Lung (tissue), 11 donors: ENCODE measurements at regions not wholly inside any gene's neighbourhood (a gene's known extent, or its start where the extent isn't known, plus 50 kb on each side); places are given as distances from the start of the nearest gene placed in this dataset.
A peak's percentile ranks its signal among the peaks of the same experiment; 100 is the strongest.

ENCODE experiments used
- ATAC-seq: fragments of 200-7000 bp; cut with Tn5 transposase; one replicate; pipeline ENCODE4 v1.9.1; 2020; ENCODE audit warnings: moderate number of reproducible peaks; ENCODE audit not compliant: insufficient read depth, low FRiP score
- DNase-seq, 3 donors: peaks; one replicate each; pipeline ENCODE4 v3.0.0-alpha.2; 2013 to 2017
- H3K27ac ChIP-seq, 2 donors: one replicate each; pipeline ENCODE4 v1.5.1; 2013; ENCODE audit warnings: mild to moderate bottlenecking in 2 of 2, moderate library complexity in 2 of 2, control low read depth in 1 of 2, inconsistent platforms in 1 of 2, low read depth in 1 of 2, low read length in 1 of 2
- H3K27me3 ChIP-seq, 3 donors: one replicate each; pipeline ENCODE4 v1.5.1; 2013; ENCODE audit warnings: low read length in 2 of 3; ENCODE audit not compliant: control insufficient read depth in 3 of 3, insufficient read depth in 3 of 3
- H3K36me3 ChIP-seq, 4 donors: one replicate each; pipeline ENCODE4 v1.5.1; 2013; ENCODE audit warnings: low read length in 4 of 4, mild to moderate bottlenecking in 1 of 4, moderate library complexity in 1 of 4; ENCODE audit not compliant: control insufficient read depth in 4 of 4, insufficient read depth in 4 of 4
- H3K4me1 ChIP-seq, 5 donors: one replicate each; pipeline ENCODE4 v1.5.1; 2013; ENCODE audit warnings: low read length in 5 of 5, mild to moderate bottlenecking in 2 of 5, moderate library complexity in 1 of 5; ENCODE audit not compliant: control insufficient read depth in 5 of 5, insufficient read depth in 5 of 5
- H3K4me3 ChIP-seq: one replicate; pipeline ENCODE4 v1.5.1; 2013; ENCODE audit warnings: mild to moderate bottlenecking, control low read depth, moderate library complexity
- H3K9ac ChIP-seq, 2 donors: one replicate each; pipeline ENCODE4 v1.5.1; 2013; ENCODE audit warnings: low read length in 2 of 2, control low read depth in 1 of 2; ENCODE audit not compliant: insufficient read depth in 1 of 2
- H3K9me3 ChIP-seq, 4 donors: one replicate each; pipeline ENCODE4 v1.5.1; 2013; ENCODE audit warnings: low read length in 3 of 4, mild to moderate bottlenecking in 1 of 4, moderate library complexity in 1 of 4; ENCODE audit not compliant: control insufficient read depth in 4 of 4, insufficient read depth in 3 of 4
- WGBS, 2 donors: extraction: QIAGEN DNeasy Blood & Tissue Kit; methylation state at CpG; one replicate each; pipeline ENCODE4 v1.1.7; 2013; 5-methylcytosine and 5-hydroxymethylcytosine counted together
- TF ChIP-seq, protein P1 (sequence below): IDR thresholded peaks from 2 replicates; pipeline ENCODE4 v1.5.1; 2012; ENCODE audit warnings: mild to moderate bottlenecking; ENCODE audit errors: control extremely low read depth, extremely low read depth
- donor health status: control.
- donor health status: control.
- donor health status: Bipolar disorder and iron deficiency.
- donor health status: healthy.
- donor health status: DM: yes; HTN: yes; CAD: no.

DNA sequence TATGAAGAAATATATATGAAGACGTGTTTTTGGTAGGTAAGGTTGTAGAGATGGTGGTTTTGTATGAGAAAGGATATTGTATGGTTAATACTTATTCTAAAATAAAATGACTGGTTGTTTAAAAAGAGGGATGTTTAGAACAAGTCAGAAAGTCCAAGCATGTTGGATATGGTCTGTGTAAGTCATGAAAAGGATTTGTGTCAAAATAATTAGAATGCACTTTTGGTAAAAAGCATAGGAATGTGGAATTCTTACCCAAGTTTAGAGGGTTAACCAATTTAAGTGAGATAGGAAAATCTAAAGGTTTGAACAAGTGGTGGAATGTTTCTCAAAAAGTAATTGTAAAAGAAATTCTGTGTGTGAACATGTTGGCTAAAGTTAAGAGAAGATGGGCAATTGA, 1556.5 kb upstream of the C9orf72 start:
- 69 to 78% methylated on average over 1 of the region's 1 CpG for WGBS, 2 donors
- Histone ChIP-seq H3K27ac (no peak overlapping the region), H3K27me3 (no peaks in the 10 kb centered on the region), H3K36me3 (no peaks in the 10 kb centered on the region), H3K4me3 (no peak overlapping the region), H3K9me3 (peaks cover 2 to 7% (median 5%) of the 10 kb centered on the region in 4 donors), H3K4me1 (no peaks in the 10 kb centered on the region), H3K9ac (no peak overlapping the region)
- ATAC-seq: no peak
- TF ChIP-seq, protein P1, sequence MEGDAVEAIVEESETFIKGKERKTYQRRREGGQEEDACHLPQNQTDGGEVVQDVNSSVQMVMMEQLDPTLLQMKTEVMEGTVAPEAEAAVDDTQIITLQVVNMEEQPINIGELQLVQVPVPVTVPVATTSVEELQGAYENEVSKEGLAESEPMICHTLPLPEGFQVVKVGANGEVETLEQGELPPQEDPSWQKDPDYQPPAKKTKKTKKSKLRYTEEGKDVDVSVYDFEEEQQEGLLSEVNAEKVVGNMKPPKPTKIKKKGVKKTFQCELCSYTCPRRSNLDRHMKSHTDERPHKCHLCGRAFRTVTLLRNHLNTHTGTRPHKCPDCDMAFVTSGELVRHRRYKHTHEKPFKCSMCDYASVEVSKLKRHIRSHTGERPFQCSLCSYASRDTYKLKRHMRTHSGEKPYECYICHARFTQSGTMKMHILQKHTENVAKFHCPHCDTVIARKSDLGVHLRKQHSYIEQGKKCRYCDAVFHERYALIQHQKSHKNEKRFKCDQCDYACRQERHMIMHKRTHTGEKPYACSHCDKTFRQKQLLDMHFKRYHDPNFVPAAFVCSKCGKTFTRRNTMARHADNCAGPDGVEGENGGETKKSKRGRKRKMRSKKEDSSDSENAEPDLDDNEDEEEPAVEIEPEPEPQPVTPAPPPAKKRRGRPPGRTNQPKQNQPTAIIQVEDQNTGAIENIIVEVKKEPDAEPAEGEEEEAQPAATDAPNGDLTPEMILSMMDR: no peak
- peak in 1 of 3 donors; percentile 1 for DNase-seq

DNA sequence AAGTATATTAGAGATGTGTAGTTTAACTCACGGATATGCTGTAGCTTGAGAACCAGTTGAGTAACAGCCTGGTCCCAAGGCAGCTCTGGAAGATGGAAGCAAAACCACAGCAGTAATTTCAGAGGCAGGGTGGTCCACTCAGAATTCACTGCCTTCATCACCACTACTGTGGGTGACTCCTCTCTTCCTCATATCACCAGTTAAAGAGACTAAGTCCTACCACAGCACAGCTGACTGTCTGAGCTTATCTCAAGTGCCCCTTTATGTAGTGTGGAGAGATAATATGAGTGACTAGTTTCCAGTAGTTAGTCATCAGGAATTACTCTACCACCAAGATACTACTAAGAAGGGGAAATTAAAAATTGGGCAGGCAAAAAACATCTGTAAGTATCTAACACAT, 1571.2 kb upstream of the C9orf72 start:
- Histone ChIP-seq H3K27me3 (no peaks in the 10 kb centered on the region), H3K36me3 (no peaks in the 10 kb centered on the region), H3K9ac (no peak overlapping the region), H3K4me3 (no peak overlapping the region), H3K27ac (no peak overlapping the region), H3K4me1 (no peaks in the 10 kb centered on the region), H3K9me3 (peaks cover 0 to 5% (median under 1%) of the 10 kb centered on the region in 4 donors)
- ATAC-seq (no peak), DNase-seq (no peak)
- TF ChIP-seq, protein P1: no peak
- 86 to 98% methylated on average over 1 of the region's 1 CpG for WGBS, 2 donors

DNA sequence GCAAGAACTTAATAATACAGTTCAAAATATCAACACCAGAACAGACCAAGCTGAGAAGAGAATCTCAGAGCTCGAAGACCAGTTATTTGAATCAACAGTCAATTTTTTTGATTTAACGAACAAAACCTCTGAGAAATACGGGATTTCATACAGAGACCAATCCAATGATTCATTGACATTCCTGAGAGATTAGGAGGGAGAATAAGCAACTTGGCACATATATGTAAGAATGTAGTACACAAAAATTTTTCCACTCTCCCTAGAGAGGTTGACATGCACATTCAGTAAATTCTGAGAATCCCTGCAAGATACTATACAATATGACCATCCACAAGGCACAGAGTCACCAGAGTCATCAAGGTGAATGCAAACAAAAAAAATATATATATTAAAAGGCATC, 1577.3 kb upstream of the C9orf72 start:
- peaks cover 0 to 4% (median 0%) of the 10 kb centered on the region in 4 donors for H3K9me3 ChIP-seq
- H3K36me3 ChIP-seq: no peaks in the 10 kb centered on the region
- H3K4me1 ChIP-seq: no peaks in the 10 kb centered on the region
- H3K9ac ChIP-seq: no peak overlapping the region
- no peak overlapping the region for H3K27ac ChIP-seq
- WGBS, 2 donors: 84 to 92% methylated on average over 3 of the region's 3 CpGs
- DNase-seq (no peak), ATAC-seq (no peak)
- H3K4me3 ChIP-seq: no peak overlapping the region
- TF ChIP-seq, protein P1: no peak
- no peaks in the 10 kb centered on the region for H3K27me3 ChIP-seq

DNA sequence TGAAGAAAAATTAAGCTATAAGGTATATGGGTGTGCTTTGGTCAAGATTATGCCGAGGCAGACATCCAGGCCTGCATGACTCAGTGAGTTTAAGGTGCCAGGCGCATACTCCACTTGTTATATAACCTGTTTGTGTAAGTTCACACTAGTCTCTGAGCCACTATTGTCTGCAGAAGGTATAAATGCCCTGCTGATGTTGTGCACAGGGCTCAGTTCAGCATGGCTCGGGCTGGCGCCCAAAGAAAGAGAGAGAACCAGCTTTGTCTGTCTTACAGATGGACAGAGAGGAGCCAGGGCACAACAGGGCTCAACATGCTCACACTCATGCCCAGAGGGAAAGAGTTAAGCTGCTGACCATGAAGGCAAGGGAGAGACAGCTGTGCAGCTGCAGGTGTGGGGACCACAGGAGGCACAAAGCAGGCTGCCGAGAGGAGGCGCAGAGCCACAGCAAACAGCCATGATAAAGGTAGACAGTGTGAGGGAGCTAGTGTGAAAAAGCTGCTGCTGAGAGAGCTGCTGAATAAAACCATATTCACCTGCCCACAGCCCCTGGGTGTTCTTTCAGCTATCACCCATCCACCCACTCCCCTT, 1587.6 kb upstream of the C9orf72 start:
- Histone ChIP-seq H3K9me3 (no peaks in the 10 kb centered on the region), H3K27me3 (no peaks in the 10 kb centered on the region), H3K36me3 (no peaks in the 10 kb centered on the region), H3K27ac (no peak overlapping the region), H3K9ac (no peak overlapping the region), H3K4me3 (no peak overlapping the region), H3K4me1 (no peaks in the 10 kb centered on the region)
- WGBS, 2 donors: 83 to 86% methylated on average over 6 of the region's 6 CpGs
- DNase-seq (no peak), ATAC-seq (no peak)
- TF ChIP-seq, protein P1: no peak
